ENCODE measurements at regions not wholly inside any gene's neighbourhood (a gene's known extent, or its start where the extent isn't known, plus 50 kb on each side); places are given as distances from the start of the nearest gene placed in this dataset.
"Not testable (repeated sequence)": the region's sequence is repeated elsewhere in the genome, so short reads cannot be mapped to it uniquely, and the experiment has no call there.

GRCh38 chr15:91622235-91622634 is 231.3 kb upstream of the SLCO3A1 start:
- DNase-seq (ENCODE audit: low read depth), result no peak

- DNase-seq (ENCODE audit: low read depth), result no peak
These were observed 230.7 kb upstream of the SLCO3A1 start for GRCh38 chr15:91622711-91623342.

- no peak for DNase-seq (ENCODE audit: low read depth)
These were observed 229.0 kb upstream of the SLCO3A1 start for GRCh38 chr15:91624353-91624968.

GRCh38 chr15:91625506-91625905 is 228.0 kb upstream of the SLCO3A1 start:
- no peak for DNase-seq (ENCODE audit: low read depth)

GRCh38 chr15:91627473-91628278 is 225.8 kb upstream of the SLCO3A1 start:
- no peak for DNase-seq (ENCODE audit: low read depth)

- no peak for DNase-seq (ENCODE audit: low read depth)
These were observed 223.4 kb upstream of the SLCO3A1 start for GRCh38 chr15:91630090-91630489.

- DNase-seq (ENCODE audit: low read depth), result no peak
These were observed 221.3 kb upstream of the SLCO3A1 start for GRCh38 chr15:91632176-91632575.

- DNase-seq (ENCODE audit: low read depth), result no peak
These were observed 220.5 kb upstream of the SLCO3A1 start for GRCh38 chr15:91632981-91633380.

- no peak for DNase-seq (ENCODE audit: low read depth)
These were observed 219.3 kb upstream of the SLCO3A1 start for GRCh38 chr15:91634179-91634578.

GRCh38 chr15:91635080-91635479 is 218.4 kb upstream of the SLCO3A1 start:
- no peak for DNase-seq (ENCODE audit: low read depth)

GRCh38 chr15:91635641-91636040 is 217.9 kb upstream of the SLCO3A1 start:
- no peak for DNase-seq (ENCODE audit: low read depth)

GRCh38 chr15:91649016-91649415 is 204.5 kb upstream of the SLCO3A1 start:
- DNase-seq (ENCODE audit: low read depth), result no peak

GRCh38 chr15:91649831-91650321 is 203.6 kb upstream of the SLCO3A1 start:
- DNase-seq (ENCODE audit: low read depth), result no peak

GRCh38 chr15:91651251-91651650 is 202.3 kb upstream of the SLCO3A1 start:
- DNase-seq (ENCODE audit: low read depth), result no peak

GRCh38 chr15:91652610-91653207 is 200.8 kb upstream of the SLCO3A1 start:
- DNase-seq (ENCODE audit: low read depth), result no peak

- DNase-seq (ENCODE audit: low read depth), result not testable (repeated sequence)
These were observed 197.8 kb upstream of the SLCO3A1 start for GRCh38 chr15:91655563-91656290.

GRCh38 chr15:91660174-91660649 is 193.3 kb upstream of the SLCO3A1 start:
- no peak for DNase-seq (ENCODE audit: low read depth)

- DNase-seq (ENCODE audit: low read depth), result no peak
These were observed 189.2 kb upstream of the SLCO3A1 start for GRCh38 chr15:91664224-91664836.

GRCh38 chr15:91665212-91665611 is 188.3 kb upstream of the SLCO3A1 start:
- no peak for DNase-seq (ENCODE audit: low read depth)

- no peak for DNase-seq (ENCODE audit: low read depth)
These were observed 185.1 kb upstream of the SLCO3A1 start for GRCh38 chr15:91668370-91668769.

- no peak for DNase-seq (ENCODE audit: low read depth)
These were observed 183.4 kb upstream of the SLCO3A1 start for GRCh38 chr15:91670108-91670507.

Data from stimulated activated CD8-positive, alpha-beta memory T cell treated with anti-CD3 and anti-CD28 coated beads, Interleukin-12 subunit alpha, Interleukin-12 subunit beta, amount 100 ng/mL, for 1 hour (primary cell).